SKM-1 (cell line): ENCODE measurements at regions not wholly inside any gene's neighbourhood (a gene's known extent, or its start where the extent isn't known, plus 50 kb on each side); places are given as distances from the start of the nearest gene placed in this dataset.
"Not testable (repeated sequence)": the region's sequence is repeated elsewhere in the genome, so short reads cannot be mapped to it uniquely, and the experiment has no call there.

Source experiments
- DNase-seq: peaks from one replicate; lab custom pipeline; 2025; ENCODE audit not compliant: unreplicated experiment; lab: John Stamatoyannopoulos, UW

DNA sequence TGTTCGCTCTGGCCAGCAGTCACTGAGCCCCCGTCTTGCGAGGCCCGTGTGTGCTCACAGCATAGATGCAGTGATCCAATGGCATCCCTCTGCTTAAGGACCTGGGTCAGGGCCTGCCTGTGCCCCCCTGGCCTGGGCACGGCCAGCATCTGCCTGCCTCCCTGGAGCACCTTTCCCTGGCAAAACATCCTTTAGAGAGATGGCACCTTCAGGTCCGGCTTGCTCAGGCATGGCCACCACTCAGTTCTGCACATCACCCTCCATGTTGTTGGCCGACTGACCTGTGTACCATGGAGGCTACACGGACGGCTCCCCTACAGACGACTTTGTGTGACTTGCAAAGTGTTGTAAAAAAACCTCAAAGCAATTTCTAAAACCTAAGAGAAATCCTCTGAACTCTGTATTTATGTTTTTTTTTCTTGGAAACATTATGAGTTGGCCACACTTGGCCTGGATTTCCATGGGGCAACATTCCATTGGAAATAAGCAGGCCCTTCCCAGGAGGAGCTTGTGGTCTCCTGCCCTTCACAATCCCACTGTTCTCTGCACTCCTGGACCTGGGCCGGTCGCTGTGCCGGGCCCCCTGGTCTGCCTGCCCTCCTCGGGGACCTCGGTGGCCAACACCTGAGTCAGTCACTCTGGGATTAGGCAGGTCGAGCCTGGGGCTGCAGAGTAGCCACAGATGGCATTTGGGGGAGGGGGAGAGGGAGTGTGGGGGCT lies 592.4 kb downstream of the TBC1D22A start:
- DNase-seq = no peak

- DNase-seq = no peak
These were observed 590.7 kb downstream of the TBC1D22A start for GRCh38 chr22:47352920-47353700.

GRCh38 chr22:47351836-47352579 lies 589.6 kb downstream of the TBC1D22A start:
- DNase-seq = no peak

- not testable (repeated sequence) for DNase-seq
These were observed 583.8 kb downstream of the TBC1D22A start for GRCh38 chr22:47346287-47346686.

DNA sequence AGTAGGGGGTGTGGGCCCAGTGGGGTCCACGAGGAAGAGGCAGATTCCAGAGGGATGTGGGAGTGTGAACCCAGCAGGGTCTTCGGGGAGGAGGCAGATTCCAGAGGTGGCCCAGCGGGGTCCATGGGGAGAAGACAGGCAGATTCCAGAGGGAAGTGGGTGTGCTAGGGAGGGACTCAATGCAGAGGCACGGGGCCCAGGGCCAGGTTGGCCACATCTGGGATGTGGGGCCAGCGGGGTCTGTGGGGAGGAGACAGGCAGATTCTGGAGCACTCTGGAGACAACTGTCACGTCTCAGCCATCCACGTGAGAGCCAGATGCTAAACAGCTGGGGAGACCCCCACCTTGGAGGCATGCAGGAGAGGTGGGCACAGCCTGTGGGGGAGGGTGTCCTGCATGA lies 582.6 kb downstream of the TBC1D22A start:
- no peak for DNase-seq

GRCh38 chr22:47344414-47344813 lies 582.0 kb downstream of the TBC1D22A start:
- no peak for DNase-seq

GRCh38 chr22:47343611-47344010 lies 581.2 kb downstream of the TBC1D22A start:
- no peak for DNase-seq

GRCh38 chr22:47342446-47342845 lies 580.0 kb downstream of the TBC1D22A start:
- no peak for DNase-seq

GRCh38 chr22:47341464-47341863 lies 579.0 kb downstream of the TBC1D22A start:
- DNase-seq = no peak

DNA sequence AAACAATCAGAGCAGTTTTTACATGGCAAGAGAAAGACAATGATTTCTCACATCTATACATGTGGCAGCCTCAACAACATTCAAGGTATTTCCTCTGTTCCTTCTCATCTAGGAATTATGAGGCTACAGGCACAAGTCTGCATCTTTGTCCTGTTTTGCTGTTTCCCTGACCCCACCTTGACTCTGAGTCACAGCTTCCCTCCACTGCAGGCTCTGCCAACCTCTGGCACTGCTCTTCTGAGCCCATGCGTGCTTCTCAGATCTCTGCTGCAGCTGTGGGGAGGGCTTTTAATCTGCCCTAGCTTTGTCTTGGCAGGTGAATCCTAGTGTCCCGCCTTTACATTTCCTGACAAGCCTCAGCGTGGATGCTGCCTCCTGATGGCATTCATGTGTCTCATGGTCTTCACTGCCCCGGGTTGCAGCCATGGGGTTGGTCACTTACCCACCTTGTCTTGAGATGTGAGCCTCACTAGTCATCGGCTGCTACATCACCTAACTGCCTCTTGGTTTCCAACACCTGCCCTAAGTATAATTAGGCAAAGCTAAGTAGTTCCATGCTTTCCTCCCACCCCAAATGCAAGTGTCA lies 578.5 kb downstream of the TBC1D22A start:
- DNase-seq = no peak

DNA sequence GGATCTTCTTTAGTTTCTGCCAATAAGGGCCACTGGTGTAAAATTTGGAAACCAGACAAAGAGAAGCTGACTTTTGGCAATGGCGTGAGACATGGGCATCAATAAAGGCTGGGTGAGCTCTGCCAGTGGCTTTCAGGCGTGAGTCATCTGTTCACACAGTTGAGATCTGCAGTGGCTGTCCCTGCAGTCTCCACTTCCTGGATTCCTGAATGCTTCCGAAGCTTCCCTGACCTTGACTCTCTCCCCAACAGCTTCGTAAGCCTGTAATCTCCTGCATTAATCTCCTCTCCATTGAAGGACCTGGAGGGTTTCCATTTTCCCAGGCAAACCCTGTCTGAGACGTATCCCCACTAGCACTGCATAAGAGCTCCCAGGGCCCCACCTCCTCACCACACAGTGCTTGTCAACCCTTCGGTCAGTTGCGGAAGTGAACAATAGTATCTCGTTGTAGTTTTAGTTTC lies 574.7 kb downstream of the TBC1D22A start:
- DNase-seq = no peak

DNA sequence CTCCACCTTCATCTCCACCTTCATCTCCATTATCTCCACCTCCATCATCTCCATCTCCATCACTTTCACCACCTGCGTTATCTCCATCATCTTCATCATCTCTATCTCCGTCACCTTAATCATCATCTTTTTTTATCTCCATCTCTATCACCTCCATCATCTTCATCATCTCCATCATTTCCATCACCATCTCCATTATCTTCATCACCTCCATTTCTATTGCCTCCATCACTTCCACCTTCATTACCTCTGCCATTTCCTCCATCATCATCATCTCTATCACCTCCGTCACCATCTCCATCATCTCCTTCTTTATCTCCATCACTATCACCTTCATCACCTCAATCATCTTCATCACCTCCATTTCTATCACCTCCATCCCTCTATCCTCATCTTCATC lies 573.5 kb downstream of the TBC1D22A start:
- DNase-seq = no peak

GRCh38 chr22:47335460-47335859 lies 573.0 kb downstream of the TBC1D22A start:
- no peak for DNase-seq

DNA sequence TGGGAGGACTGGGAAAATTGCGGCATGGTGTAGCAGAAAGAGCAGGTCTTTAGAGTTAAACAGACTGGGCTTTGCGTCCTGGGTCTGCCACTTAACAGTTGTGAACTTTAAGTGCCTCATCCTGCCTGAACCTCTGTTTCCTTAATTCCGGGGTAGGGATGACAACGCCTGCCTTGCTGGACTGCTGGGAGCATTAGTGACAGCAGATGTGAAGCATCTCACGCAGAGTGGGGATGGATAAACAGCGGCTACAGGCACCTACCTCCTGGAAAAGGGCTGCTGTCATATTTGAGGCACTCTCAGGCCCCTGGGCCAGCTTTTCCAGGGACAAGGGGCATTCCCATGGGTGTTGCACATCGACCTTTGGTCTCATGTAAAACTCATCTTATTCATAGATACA lies 572.2 kb downstream of the TBC1D22A start:
- DNase-seq = no peak

- DNase-seq = no peak
These were observed 571.2 kb downstream of the TBC1D22A start for GRCh38 chr22:47333625-47334024.

- DNase-seq = no peak
These were observed 570.0 kb downstream of the TBC1D22A start for GRCh38 chr22:47332246-47332980.

GRCh38 chr22:47331750-47332149 lies 569.3 kb downstream of the TBC1D22A start:
- DNase-seq = no peak

DNA sequence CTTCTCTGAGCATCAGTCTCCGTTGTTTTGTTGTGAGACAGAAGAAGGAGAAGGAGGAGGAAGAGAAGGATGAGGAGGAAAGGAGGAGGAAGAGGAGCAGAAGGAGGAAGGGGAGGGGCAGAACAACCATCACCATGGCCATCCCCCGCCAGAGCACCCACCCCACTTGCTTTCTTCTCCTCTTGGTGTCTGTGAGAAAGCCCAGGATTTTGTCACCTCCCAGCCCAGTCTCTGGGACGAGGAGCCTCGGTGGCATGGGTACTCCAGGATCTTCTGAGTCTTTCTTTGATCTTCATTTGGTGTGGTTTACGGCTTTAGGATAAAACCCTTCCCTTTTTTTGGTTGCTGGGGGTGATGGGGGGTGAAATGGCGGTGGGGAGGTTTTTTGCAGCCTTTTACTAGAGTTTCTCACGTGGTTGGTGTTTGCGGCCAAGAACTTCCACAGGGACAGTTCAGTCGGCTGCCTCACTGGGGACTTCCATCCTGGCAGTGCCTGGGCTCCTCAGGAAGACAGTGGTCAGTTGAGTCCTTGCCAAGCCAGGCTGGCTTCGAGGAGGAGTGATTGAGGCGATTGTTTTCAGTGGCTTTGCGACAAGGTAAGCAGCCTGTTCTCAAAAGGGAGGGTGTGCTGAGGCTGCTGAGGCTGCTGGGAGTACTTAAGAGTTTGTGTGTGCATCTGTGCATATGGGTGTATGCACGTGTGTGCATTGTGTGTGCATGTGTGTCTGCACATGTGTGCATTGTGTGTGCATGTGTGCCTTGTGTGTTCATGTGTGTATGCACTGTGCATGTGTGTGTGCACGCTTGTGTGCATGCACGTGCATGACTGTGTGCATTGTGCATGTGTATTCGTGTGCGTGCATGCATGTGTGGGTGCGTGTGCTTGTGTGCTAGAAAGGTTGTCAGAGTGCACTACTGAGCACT lies 567.5 kb downstream of the TBC1D22A start:
- DNase-seq = no peak

DNA sequence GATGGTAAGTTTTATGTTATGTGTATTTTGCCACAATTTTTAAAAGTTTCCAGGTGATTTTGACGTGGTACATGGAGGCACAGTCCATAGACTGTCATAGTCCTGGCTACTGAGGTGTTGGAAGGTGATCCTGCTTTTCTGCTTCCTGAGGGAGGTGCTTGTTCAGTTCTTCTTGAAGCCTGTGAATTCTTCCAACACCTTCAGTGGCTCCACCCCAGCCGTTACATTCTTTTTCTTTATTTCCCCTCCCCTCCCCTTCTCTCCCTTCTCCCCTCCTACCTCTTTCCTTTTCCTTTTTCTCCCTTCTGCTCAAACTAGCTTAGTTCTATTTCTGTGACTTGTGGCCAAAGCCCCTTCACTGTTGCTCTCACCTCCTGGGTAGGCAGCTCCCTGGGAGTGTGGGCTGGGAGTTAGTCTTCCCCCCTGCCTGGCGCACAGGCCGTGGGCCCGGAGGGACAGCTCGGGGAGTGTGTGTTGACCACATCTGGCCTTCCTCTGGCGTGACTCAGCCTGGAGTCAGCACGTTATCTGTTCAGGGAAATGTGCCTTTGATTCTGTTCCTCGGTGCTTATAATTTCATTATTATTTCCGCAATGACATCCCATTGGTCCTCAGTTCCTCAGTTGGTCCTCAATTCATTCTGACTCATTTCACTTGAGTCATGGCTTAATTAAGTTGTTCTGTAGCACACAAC lies 566.2 kb downstream of the TBC1D22A start:
- DNase-seq = no peak
